HG02610 (cell line): ENCODE measurements at regions not wholly inside any gene's neighbourhood (a gene's known extent, or its start where the extent isn't known, plus 50 kb on each side); places are given as distances from the start of the nearest gene placed in this dataset.
"Not testable (repeated sequence)": the region's sequence is repeated elsewhere in the genome, so short reads cannot be mapped to it uniquely, and the experiment has no call there.

Experiments used
- ATAC-seq: cut with Tn5 transposase; IDR thresholded peaks from one replicate; pipeline ENCODE4 v1.9.1; 2021; ENCODE audit warnings: mild to moderate bottlenecking, moderate library complexity; ENCODE audit not compliant: unreplicated experiment

DNA sequence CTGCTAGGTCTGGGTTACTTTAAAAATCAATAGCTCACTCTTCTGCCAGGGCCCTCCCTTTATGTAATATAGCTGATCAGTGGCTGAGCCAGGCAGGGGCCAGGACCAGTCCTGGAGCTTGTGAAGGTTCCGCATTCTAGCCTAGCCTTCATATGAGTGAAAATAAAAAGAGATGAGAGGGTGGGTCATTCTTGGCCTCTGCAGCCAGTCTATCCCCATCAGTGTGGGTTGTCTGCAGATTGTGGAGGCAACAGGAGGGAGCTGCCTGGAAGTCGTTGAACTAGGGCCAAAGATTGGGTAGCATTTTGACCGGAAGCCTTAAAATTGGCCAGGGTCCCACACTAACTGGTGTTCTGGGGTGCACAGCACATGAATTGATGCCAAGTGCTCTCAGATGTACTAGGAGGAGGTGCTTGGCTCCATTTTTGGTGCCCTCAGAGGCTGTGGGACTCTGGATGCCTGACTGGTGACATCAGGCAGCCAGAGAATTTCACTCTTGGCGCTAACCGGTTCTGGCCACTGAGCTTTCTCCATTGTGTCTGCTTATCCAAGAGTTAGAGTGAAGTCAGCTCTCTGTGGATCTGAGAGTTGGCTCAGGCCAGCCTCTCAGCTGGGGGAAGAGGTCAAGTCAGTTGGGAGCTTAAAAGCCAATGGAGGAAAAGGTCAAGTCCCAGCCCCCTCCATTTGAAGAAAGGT is 66.5 kb upstream of the IKBKE start:
- ATAC-seq: not testable (repeated sequence)

DNA sequence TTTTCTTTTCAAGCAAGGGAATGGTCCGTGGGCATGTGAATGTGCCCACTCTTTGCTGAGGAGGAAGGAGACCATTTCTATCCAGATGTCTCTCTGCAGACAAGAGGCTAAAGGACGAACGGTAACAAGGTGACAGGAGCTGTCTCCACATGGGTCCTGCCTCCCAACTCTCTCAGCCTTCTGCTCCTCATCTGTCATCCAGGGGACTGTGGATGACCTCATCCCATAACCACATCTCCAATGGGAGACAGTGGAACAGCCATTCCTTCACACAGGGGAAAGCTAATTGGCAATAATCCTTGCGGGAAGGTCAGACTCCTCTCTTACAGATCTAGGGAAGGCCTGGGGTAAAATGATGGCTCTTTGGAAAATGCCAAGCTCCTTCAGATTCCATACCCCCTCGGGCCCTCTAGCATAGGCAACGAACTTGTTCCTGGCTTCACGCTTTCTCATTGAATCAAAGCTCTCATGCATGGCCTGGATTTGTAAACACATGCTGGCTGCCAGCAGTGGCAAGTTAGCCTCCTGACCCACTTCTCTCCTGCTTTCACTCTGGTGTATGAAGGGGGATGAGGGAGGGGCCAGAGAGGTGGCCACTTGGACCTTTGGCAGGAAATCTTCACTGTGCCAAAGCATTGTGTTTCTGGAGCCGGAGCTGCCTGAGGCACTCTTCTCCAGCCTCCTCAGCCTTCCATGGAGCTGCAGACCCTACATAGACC is 65.8 kb upstream of the IKBKE start:
- ATAC-seq: not testable (repeated sequence)

DNA sequence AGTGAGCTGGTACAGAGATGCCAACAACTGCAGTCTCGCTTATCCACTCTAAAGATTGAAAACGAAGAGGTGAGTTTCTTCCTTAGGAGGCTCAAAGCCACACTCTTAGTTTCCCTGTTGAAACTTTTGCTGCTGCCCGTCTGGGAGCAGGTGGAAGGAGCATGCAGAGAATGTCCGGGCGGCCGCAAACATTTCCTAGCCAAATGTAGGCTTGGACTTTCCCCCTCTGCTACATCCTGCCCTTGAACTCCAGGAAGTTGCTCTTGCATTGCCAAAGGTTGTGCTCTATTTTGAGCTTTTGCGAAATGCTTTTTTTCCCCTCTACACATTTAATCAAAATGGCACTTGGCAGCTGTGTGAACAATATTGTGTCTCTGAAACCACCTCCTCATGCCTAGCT is 65.0 kb upstream of the IKBKE start:
- not testable (repeated sequence) for ATAC-seq

DNA sequence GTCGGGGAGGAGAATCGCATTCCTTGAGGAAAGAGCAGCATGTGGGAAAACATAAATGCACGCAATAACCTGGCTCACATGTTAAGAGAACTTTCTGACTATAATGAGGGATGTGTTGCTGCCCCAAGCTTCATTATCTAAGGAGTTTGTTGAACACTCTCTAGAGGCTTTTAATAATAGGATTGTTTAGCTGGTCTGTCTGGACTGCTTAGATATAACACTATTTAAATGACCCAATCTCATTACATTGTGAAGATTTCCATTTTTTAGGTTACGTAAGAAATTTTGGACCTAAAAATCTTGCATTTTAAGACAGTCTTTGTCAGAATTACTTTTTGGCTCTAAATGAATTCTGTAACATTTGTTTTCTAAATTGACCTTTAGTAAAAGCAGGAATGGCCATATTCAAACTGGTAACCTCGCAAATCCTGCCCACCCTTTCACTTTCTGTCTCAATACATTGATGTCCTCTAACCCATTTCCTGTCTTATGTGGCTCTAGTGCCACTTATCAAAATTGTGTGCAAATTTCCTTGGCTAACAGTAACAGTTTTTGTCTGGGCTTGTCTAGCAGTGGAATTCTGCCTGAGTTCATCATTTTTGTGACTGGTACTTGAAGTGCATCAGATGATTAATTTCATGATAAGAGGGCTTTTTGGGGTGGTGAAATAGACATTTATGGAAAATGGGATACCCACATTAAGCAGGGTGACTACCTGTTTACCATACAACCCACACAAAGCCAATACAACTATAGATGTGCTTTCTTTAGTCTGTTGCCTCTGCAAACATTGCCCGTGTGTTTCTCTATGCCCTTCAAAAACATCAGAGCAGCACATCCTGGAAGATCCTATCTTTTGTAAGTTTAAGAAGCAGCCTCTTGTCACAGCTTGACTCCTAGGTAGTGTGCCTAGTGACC is 61.6 kb upstream of the IKBKE start:
- not testable (repeated sequence) for ATAC-seq

DNA sequence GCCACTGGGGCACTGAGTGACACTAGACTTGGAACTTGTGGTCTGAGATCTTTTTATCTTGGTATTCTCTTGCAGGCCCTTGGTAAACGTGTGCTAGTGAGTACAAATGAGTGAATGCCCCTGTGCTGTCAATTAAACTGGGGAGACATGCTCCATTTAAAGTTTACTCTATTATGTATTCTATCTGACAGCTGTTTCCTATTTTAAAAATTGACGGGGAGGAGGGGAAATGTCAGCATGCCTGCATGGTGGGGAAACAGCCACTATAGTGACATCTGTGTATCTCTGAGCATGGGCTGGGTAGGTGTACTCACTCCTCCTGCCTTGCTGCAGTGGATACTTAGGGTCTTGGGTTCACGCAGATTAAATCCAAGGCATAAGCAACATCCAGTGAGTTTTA is 59.0 kb upstream of the IKBKE start:
- no peak for ATAC-seq

DNA sequence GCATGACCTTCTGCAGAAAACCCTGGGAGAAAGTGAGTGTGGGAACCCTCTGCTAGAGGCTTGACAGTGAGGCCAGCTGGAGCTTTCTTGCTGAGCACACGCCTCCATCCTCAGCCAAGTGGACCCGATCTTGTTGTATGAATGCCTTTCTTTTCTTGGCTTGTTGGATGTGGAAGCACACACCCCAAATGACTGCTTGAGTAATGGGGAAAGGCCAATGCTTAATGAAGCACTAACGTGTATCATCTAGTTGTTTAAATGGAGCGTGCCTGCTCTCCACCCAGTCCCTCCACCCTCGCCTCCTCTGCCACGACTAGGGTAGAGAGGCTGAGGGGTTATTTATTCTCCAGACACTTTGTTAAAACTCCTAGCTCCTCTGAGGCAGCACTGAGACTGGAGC is 54.3 kb upstream of the IKBKE start:
- no peak for ATAC-seq

DNA sequence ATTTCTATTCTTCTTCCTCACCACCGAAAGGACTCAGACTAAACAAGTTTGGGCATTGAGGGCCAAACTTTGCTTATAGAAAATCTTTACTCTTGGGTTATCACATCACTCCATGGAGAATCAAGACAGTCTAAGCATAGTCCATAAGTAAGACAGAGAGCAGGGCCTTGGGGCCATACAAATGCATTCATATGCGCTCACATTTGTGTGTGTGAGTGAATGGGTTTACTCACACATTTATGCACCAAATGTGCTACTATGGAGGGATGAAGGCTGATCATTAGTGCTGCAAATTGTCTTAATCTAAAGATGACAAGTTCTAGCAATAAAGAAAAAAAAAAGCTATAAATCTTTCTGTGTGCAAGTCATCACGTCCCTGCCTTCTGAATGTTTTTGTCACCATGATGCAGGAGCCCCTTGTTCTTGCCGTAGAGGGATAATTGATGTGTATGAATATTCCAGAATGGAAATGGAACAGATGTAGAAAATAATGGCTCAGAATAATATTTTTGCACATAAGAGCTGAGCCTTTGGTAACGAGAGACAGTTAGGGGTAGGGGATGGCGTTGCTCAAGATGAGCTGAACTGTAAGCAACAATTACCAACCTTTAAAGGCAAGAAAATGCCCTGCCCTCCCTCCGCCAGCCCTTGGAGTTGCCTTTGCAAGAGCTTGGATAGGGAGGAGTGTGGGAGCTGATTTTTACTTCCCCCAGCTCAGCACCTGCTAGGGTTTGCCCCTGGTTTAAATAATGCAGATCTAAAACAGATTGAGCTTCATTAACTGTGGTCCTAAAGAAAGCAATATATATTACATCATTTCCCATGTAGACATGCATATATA is 52.3 kb upstream of the IKBKE start:
- ATAC-seq: no peak

DNA sequence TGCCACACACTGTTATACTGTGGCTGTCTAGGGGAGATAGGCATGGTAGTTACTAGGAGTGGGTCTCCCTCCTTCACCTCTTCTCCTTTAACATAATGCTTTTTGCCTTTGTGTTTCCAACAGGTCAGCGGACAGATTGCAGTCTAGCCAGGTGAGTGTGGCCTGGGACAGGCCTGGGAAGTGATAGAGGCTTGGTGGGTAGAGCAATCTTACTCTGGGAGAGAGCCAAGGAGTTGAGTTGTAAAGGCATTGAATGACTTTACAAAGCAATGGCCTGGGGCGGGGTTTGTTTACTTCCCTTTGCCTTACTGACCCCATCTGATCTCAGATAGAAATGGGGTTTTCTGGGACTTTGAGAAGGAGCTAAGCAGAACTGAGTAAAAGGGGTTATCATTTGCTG is 51.0 kb upstream of the IKBKE start:
- no peak for ATAC-seq

DNA sequence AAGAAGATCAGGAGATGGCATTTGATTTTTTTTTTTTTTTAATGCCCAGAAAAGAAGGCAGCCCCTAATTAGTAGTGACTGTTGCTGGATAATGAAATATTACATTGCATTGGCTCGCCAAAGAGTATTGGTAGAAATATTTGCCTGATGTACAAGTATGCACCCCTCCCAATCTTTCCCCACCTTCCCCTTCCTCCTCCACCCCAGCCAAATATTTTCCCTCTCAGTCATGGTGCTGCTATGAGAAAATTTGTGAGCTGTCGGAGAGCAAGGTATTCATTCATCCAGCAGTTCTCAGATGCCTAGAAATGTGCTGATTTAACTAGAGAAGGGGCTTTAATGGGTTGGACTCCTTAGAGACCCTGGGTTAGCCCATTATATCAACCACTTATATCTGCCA is 50.5 kb upstream of the IKBKE start:
- no peak for ATAC-seq

DNA sequence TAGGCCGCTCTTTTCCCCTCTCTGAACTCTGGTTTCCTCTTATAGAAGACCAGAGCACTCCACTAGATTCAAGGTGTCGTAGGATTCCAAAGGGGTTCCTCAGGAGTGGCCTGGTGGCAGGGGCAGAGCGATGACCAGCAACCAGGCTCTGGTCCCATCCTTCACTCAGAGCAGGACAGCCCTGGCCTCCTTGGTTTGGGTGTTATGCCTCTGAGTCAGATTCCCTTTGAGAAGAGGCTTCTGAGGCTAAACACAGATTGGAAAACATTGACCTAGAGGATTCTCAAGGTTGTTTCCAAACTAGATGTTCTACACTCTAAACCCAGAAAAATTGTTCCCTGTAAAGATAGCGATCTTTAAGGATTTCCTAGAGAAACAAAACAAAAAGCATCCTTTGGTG is 49.8 kb upstream of the IKBKE start:
- ATAC-seq: no peak
